ENCODE measurements at regions not wholly inside any gene's neighbourhood (a gene's known extent, or its start where the extent isn't known, plus 50 kb on each side); places are given as distances from the start of the nearest gene placed in this dataset.

DNA sequence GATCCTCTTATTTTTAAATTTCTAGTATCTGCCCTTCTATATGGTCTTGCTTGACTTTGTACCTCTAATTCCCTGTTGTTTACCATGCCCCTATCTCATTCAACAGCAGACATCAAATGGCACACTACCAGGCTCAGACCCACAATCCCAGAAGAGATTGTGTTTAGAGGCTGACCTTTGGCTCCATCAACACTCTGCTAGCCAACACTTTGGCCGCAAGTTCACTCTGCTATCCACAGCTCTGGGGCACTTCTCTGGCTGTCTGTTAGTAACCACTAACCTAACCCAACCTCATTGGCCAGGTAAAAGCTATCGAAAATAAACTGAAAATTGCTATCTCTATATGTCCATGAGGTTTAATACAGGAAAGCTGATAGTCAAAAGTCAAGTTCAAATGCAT lies 646.0 kb upstream of the CCDC54 start:
- TF ChIP-seq, protein P1, sequence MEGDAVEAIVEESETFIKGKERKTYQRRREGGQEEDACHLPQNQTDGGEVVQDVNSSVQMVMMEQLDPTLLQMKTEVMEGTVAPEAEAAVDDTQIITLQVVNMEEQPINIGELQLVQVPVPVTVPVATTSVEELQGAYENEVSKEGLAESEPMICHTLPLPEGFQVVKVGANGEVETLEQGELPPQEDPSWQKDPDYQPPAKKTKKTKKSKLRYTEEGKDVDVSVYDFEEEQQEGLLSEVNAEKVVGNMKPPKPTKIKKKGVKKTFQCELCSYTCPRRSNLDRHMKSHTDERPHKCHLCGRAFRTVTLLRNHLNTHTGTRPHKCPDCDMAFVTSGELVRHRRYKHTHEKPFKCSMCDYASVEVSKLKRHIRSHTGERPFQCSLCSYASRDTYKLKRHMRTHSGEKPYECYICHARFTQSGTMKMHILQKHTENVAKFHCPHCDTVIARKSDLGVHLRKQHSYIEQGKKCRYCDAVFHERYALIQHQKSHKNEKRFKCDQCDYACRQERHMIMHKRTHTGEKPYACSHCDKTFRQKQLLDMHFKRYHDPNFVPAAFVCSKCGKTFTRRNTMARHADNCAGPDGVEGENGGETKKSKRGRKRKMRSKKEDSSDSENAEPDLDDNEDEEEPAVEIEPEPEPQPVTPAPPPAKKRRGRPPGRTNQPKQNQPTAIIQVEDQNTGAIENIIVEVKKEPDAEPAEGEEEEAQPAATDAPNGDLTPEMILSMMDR (IDR thresholded peaks at IDR 0.05), result no peak
- no peaks in the 10 kb centered on the region for H3K4me1 ChIP-seq (ENCODE audit: control insufficient read depth in 1 of 2, insufficient read depth in 1 of 2, low read depth in 1 of 2, low read length in 1 of 2)
- no peak overlapping the region for H3K4me3 ChIP-seq (ENCODE audit: low read depth in 1 of 2, low read length in 1 of 2)
- H3K27me3 ChIP-seq, result no peaks in the 10 kb centered on the region
- no peaks in the 10 kb centered on the region for H3K9me3 ChIP-seq
- H3K27ac ChIP-seq, result no peak overlapping the region
- H3K36me3 ChIP-seq, result no peaks in the 10 kb centered on the region

DNA sequence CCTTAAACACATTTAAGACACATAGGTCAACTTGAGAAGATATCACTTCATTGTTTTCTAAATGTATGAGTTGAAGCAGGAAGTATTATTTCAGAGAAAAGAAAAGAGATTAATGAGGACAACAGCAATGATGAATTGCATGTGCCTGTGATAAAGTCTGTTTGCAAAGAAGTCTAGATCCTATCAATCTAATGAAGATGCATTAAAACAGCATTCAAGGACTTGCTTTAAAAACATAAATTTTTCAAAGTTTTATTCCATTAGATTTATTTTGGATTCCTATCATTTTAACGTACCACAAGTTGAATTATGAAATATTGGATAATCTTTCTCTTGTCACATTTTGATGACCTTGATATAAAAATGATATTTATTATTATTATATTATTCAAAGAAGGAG lies 642.5 kb upstream of the CCDC54 start:
- Histone ChIP-seq H3K27me3 (no peaks in the 10 kb centered on the region), H3K36me3 (no peaks in the 10 kb centered on the region), H3K4me3 (ENCODE audit: low read depth in 1 of 2, low read length in 1 of 2) (no peak overlapping the region), H3K27ac (no peak overlapping the region), H3K4me1 (ENCODE audit: control insufficient read depth in 1 of 2, insufficient read depth in 1 of 2, low read depth in 1 of 2, low read length in 1 of 2) (no peaks in the 10 kb centered on the region), H3K9me3 (no peaks in the 10 kb centered on the region)
- TF ChIP-seq, protein P1 (IDR thresholded peaks at IDR 0.05), result no peak

DNA sequence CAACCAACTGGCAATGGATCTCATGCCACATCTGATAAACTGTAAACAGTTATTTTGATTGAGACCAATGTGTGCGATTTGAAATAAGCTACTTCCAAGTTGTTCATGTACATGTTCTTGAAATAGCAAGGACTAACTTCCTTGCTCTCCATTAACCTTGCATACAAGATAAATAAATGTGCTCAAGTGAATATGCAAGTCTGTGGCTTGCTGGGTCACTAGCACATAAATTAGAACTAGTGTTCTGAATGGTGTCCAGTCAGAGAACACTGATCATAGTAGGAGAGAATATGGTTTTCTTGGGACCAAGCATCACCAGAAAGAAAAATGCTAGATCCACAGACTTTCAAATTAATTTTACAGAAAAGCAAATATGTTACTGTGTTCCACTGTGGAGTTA lies 640.0 kb upstream of the CCDC54 start:
- Histone ChIP-seq H3K4me1 (ENCODE audit: control insufficient read depth in 1 of 2, insufficient read depth in 1 of 2, low read depth in 1 of 2, low read length in 1 of 2) (no peaks in the 10 kb centered on the region), H3K4me3 (ENCODE audit: low read depth in 1 of 2, low read length in 1 of 2) (no peak overlapping the region), H3K36me3 (no peaks in the 10 kb centered on the region), H3K27ac (no peak overlapping the region), H3K9me3 (no peaks in the 10 kb centered on the region), H3K27me3 (no peaks in the 10 kb centered on the region)
- TF ChIP-seq, protein P1 (IDR thresholded peaks at IDR 0.05), result no peak

DNA sequence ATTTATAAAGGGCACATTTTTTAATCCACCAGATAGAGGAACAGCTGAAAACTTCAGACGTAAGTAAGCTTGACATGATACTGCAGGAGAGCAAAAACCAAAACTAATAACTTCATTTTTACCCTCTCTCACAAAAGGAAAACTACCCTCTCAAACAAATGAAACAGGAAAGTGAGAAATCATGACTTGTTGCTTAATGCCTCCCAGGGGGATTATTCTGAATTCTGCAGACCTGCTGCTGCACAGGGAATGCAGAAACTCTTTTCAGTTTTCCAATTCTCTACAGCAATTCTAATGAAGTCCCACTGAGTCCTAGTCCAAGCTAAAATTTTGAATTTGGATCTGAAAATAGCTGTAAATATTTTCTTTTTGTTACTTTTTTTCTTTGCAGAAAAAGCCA lies 637.1 kb upstream of the CCDC54 start:
- Histone ChIP-seq H3K36me3 (no peaks in the 10 kb centered on the region), H3K27ac (no peak overlapping the region), H3K4me1 (ENCODE audit: control insufficient read depth in 1 of 2, insufficient read depth in 1 of 2, low read depth in 1 of 2, low read length in 1 of 2) (no peaks in the 10 kb centered on the region), H3K9me3 (no peaks in the 10 kb centered on the region), H3K4me3 (ENCODE audit: low read depth in 1 of 2, low read length in 1 of 2) (no peak overlapping the region), H3K27me3 (no peaks in the 10 kb centered on the region)
- TF ChIP-seq, protein P1 (IDR thresholded peaks at IDR 0.05), result no peak

DNA sequence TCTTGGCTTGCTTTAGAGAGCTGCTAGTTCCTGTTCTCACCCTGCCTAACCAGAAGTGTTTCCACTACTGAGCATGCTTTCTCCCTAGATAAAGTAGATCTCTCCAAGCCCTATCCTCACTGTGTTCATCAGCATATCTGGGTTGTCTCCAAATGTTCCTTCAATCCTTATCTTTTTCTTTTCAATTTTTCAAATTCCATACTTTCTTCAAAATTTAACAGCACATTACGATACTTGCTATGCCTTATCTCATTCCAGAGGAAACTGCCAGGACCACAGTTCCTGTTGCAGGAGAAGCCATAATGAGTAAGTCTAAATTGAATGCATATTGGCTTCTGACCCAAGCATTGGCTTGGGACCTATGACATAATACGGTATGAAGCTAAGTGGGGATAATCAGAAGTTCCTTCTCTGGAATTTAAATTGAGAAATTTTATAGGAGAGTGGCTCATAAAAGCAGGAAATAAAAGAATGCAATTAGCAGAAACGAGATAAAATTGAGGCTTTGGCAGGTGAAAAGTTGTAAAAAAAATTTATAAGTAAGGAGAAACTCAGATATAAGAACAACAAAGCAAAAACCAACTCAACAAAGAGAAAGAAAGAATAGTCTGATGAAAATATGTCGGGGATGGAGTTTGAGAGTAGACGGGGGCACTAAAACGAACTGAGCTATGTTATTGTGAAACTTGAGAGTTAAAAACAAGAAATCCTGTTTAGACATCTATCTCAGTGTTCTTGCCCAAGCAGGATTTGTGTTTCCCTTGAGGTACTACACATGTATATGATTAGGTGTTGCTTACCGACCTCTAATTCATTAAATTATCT lies 631.7 kb upstream of the CCDC54 start:
- TF ChIP-seq, protein P1 (IDR thresholded peaks at IDR 0.05), result no peak
- H3K4me3 ChIP-seq (ENCODE audit: low read depth in 1 of 2, low read length in 1 of 2), result no peak overlapping the region
- H3K27me3 ChIP-seq, result no peaks in the 10 kb centered on the region
- H3K4me1 ChIP-seq (ENCODE audit: control insufficient read depth in 1 of 2, insufficient read depth in 1 of 2, low read depth in 1 of 2, low read length in 1 of 2), result no peaks in the 10 kb centered on the region
- H3K9me3 ChIP-seq, result no peaks in the 10 kb centered on the region
- H3K27ac ChIP-seq, result no peak overlapping the region
- H3K36me3 ChIP-seq, result no peaks in the 10 kb centered on the region

All from neutrophil (primary cell).